Natural killer cell treated with Interleukin-12 subunit alpha and Interleukin-12 subunit beta and Interleukin-15 and Interleukin-18, amount 100 ng/mL, for 72 hours (primary cell): ENCODE measurements at regions not wholly inside any gene's neighbourhood (a gene's known extent, or its start where the extent isn't known, plus 50 kb on each side); places are given as distances from the start of the nearest gene placed in this dataset.

Experiments used
- ATAC-seq, 2 donors: fragments of 150-1000 bp; cut with Tn5 transposase in 1 of 2; sonication (Bioruptor Pico), chemical (Tn5 transposase) in 1 of 2; 2 replicates each; pipeline ENCODE4 v1.10.0; 2021
- DNase-seq: peaks from one replicate; pipeline ENCODE4 v3.0.0; 2022; ENCODE audit warnings: low spot score
- H3K27ac Mint-ChIP-seq, 2 donors: 1 replicate in 1 of 2; 2 replicates in 1 of 2; pipeline ENCODE4 v1.8.0; 2022; ENCODE audit warnings: mixed read lengths in 2 of 2, mild to moderate bottlenecking in 1 of 2, moderate library complexity in 1 of 2
- H3K27me3 Mint-ChIP-seq, 2 donors: 1 replicate in 1 of 2; 2 replicates in 1 of 2; pipeline ENCODE4 v1.8.0; 2022; ENCODE audit warnings: mixed read lengths in 2 of 2
- H3K36me3 Mint-ChIP-seq: one replicate; pipeline ENCODE4 v1.8.0; 2022; ENCODE audit warnings: mixed read lengths
- H3K4me1 Mint-ChIP-seq, 2 donors: 1 replicate in 1 of 2; 2 replicates in 1 of 2; pipeline ENCODE4 v1.8.0; 2022; ENCODE audit warnings: low read depth in 2 of 2, mixed read lengths in 2 of 2, mild to moderate bottlenecking in 1 of 2
- H3K4me3 Mint-ChIP-seq: one replicate; pipeline ENCODE4 v1.8.0; 2022; ENCODE audit warnings: mixed read lengths
- H3K9me3 Mint-ChIP-seq: 2 replicates; pipeline ENCODE4 v1.8.0; 2022; ENCODE audit warnings: mixed read lengths

GRCh38 chr2:111715987-111716904 is 167.7 kb downstream of the ANAPC1 start:
- Mint-ChIP-seq H3K9me3 (no peaks in the 10 kb centered on the region), H3K4me3 (no peak overlapping the region), H3K27me3 (no peaks in the 10 kb centered on the region), H3K27ac (no peak overlapping the region), H3K4me1 (no peaks in the 10 kb centered on the region), H3K36me3 (no peaks in the 10 kb centered on the region)
- DNase-seq (no peak), ATAC-seq (no peak)

- no peak overlapping the region for H3K4me3 Mint-ChIP-seq
- no peak overlapping the region for H3K27ac Mint-ChIP-seq
- DNase-seq (no peak), ATAC-seq (peak in 1 of 2 donors; percentile 51)
- H3K9me3 Mint-ChIP-seq, result no peaks in the 10 kb centered on the region
- no peaks in the 10 kb centered on the region for H3K4me1 Mint-ChIP-seq
- peaks cover 0 to 2% of the 10 kb centered on the region in 2 donors for H3K27me3 Mint-ChIP-seq
- H3K36me3 Mint-ChIP-seq, result no peaks in the 10 kb centered on the region
These were observed 166.9 kb downstream of the ANAPC1 start for GRCh38 chr2:111716905-111717775.
